ENCODE measurements at regions not wholly inside any gene's neighbourhood (a gene's known extent, or its start where the extent isn't known, plus 50 kb on each side); places are given as distances from the start of the nearest gene placed in this dataset.

DNA sequence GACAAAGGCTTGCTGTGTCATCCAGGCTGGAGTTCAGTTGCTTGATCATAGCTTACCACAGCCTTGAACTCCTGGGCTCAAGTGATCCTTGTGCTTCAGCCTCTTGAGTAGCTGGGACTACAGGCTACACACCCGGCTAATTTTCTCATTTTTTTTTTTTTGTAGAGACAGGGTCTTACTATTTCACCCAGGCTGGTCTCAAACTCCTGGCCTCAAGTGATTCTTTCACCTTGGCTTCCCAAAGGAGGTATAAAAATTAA, 178.0 kb downstream of the MTCL1 start:
- TF ChIP-seq, protein P1, sequence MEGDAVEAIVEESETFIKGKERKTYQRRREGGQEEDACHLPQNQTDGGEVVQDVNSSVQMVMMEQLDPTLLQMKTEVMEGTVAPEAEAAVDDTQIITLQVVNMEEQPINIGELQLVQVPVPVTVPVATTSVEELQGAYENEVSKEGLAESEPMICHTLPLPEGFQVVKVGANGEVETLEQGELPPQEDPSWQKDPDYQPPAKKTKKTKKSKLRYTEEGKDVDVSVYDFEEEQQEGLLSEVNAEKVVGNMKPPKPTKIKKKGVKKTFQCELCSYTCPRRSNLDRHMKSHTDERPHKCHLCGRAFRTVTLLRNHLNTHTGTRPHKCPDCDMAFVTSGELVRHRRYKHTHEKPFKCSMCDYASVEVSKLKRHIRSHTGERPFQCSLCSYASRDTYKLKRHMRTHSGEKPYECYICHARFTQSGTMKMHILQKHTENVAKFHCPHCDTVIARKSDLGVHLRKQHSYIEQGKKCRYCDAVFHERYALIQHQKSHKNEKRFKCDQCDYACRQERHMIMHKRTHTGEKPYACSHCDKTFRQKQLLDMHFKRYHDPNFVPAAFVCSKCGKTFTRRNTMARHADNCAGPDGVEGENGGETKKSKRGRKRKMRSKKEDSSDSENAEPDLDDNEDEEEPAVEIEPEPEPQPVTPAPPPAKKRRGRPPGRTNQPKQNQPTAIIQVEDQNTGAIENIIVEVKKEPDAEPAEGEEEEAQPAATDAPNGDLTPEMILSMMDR (IDR thresholded peaks at IDR 0.05; ENCODE audit: low read depth, low read length, poor library complexity, severe bottlenecking) = no peak
- no peak for TF ChIP-seq EZH2phosphoT487 (IDR thresholded peaks at IDR 0.05; ENCODE audit: borderline replicate concordance, low read length)
